SJSA1 (cell line): ENCODE measurements at regions not wholly inside any gene's neighbourhood (a gene's known extent, or its start where the extent isn't known, plus 50 kb on each side); places are given as distances from the start of the nearest gene placed in this dataset.
"Not testable (repeated sequence)": the region's sequence is repeated elsewhere in the genome, so short reads cannot be mapped to it uniquely, and the experiment has no call there.

Experiments used
- DNase-seq, 2 experiments: peaks; one replicate each; pipeline ENCODE4 v3.0.0-alpha.2; 2015 to 2020; ENCODE audit warnings: low spot score in 2 of 2, low read depth in 1 of 2
- H3K27ac ChIP-seq: fragments of 250-450 bp; sonication (Bioruptor Pico); 2 replicates; pipeline ENCODE4 v1.5.1; 2020; ENCODE audit warnings: mild to moderate bottlenecking, moderate library complexity
- H3K27me3 ChIP-seq: fragments of 250-450 bp; sonication (Bioruptor Pico); replicated peaks from 2 replicates; pipeline ENCODE4 v1.5.1; 2020; ENCODE audit warnings: mild to moderate bottlenecking, moderate library complexity
- H3K36me3 ChIP-seq: fragments of 250-450 bp; sonication (Bioruptor Pico); 2 replicates; pipeline ENCODE4 v1.5.1; 2020; ENCODE audit warnings: mild to moderate bottlenecking
- H3K4me1 ChIP-seq: fragments of 250-450 bp; sonication (Bioruptor Pico); replicated peaks from 2 replicates; pipeline ENCODE4 v1.6.1; 2021; ENCODE audit warnings: mild to moderate bottlenecking
- H3K4me3 ChIP-seq: fragments of 250-450 bp; sonication (Bioruptor Pico); 2 replicates; pipeline ENCODE4 v1.5.1; 2020; ENCODE audit warnings: mild to moderate bottlenecking
- H3K9me3 ChIP-seq: fragments of 250-450 bp; sonication (Bioruptor Pico); replicated peaks from 2 replicates; pipeline ENCODE4 v1.5.1; 2020; ENCODE audit warnings: mild to moderate bottlenecking

DNA sequence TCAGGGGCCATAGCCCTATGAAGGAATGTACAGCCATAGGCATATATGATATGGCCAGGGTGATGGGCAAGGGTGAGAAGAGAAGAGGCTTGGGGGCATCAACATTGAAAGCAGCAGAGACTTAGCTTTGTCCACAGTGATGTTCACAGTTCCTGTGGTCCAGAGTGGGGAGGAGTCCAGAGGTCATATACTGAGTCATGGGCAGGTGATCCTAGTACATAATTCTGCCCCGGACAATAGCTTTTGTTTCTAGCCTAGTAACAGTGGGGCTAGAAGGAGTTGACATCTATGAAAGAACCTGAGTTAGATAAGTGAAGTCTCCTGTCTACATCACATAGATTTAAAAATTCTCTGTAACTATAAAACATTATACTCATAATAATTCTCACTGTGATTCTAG is 496.3 kb upstream of the TNP1 start:
- Histone ChIP-seq H3K9me3 (no peaks in the 10 kb centered on the region), H3K4me3 (no peak overlapping the region)

DNA sequence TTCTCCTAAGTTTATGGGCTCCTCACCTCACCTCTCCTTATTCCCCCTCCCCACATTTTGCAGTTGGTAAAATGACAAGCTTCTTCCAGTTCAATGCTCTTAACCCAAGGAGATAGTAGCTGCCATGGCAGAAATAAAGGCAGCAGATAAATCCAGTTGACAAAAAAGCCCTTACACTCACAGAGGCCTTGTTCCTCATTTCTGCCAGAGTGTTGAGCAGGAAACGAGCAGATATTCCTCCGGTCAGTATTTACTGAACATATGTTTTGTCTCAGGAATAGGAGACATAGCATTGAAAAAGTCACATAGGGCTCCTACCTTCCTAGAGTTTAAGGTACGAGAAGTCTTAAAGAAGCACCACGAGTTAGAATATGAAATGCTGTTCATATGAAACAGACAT is 493.7 kb upstream of the TNP1 start:
- Histone ChIP-seq H3K9me3 (no peaks in the 10 kb centered on the region; the same call in 1 of the 2 replicates), H3K27me3 (no peaks in the 10 kb centered on the region), H3K4me1 (peaks cover 29% of the 10 kb centered on the region), H3K27ac (no peak overlapping the region), H3K36me3 (no peaks in the 10 kb centered on the region), H3K4me3 (no peak overlapping the region)
- DNase-seq: no peak

More for the DNA sequence above, 496.3 kb upstream of the TNP1 start:
- Histone ChIP-seq H3K36me3 (no peaks in the 10 kb centered on the region), H3K27ac (peak overlapping the region; percentile 58; the same call in 1 of the 2 replicates), H3K4me1 (peaks cover 55% of the 10 kb centered on the region), H3K27me3 (no peaks in the 10 kb centered on the region)
- no peak for DNase-seq

DNA sequence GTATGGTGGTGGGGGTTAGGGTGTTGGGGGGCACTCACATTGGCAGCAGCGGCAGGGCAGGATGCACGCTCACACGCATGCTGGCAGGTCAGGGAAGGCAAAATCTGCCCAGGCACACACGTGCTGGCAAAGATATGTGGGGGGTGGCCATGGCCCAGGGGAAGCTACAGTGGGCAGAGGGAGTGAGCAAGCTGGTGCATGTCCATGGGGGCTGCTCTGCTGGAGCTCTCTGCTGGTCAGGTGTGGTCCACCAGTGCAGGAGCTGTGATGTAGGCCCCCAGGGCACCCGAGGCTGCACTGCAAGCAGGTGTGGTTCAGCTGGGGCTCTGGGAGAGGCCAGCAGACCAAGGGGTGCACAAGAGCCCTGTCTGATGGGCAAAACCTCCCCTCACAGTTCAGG is 491.5 kb upstream of the TNP1 start:
- no peaks in the 10 kb centered on the region for H3K27me3 ChIP-seq
- no peaks in the 10 kb centered on the region for H3K36me3 ChIP-seq
- no peak for DNase-seq
- H3K9me3 ChIP-seq: peaks cover 2% of the 10 kb centered on the region; the same call in 1 of the 2 replicates
- no peak overlapping the region for H3K27ac ChIP-seq
- no peak overlapping the region for H3K4me3 ChIP-seq
- H3K4me1 ChIP-seq: peaks cover 7% of the 10 kb centered on the region

DNA sequence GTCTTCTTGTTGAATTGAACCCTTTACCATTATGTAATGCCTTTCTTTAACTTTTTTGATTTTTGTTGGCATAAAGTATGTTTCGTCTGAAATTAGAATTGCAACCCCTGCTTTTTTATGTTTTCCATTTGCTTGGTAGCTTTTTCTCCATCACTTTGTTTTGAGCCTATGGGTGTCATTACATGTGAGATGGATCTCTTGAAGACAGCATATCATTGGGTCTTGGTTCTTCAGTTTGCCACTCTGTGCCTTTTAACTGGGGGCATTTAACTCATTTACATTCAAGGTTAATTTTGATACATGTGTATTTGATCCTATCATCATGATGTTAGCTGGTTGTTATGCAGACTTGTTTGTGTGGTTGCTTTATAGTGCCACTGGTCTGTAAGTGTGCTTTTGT is 489.4 kb upstream of the TNP1 start:
- Histone ChIP-seq H3K4me1 (no peaks in the 10 kb centered on the region), H3K36me3 (no peaks in the 10 kb centered on the region), H3K27ac (no peak overlapping the region), H3K9me3 (peaks cover 2% of the 10 kb centered on the region; the same call in 1 of the 2 replicates), H3K4me3 (no peak overlapping the region), H3K27me3 (no peaks in the 10 kb centered on the region)
- no peak for DNase-seq

DNA sequence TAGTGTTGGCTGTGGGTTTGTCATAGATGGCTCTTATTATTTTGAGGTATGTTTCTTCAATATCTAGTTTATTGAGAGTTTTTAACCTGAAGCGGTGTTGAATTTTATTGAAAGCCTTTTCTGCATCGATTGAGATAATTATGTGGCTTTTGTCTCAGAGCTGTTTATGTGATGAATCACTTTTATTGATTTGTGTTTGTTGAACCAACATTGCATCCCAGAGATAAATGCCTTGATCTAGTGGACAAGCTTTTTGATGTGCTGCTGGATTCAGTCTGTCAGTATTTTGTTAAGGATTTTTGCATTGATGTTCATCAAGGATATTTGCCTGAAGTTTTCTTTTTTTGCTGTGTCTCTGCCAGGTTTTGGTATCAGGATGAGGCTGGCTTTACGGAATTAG is 487.8 kb upstream of the TNP1 start:
- not testable (repeated sequence) for H3K4me1 ChIP-seq, H3K27ac ChIP-seq, H3K9me3 ChIP-seq, H3K27me3 ChIP-seq, DNase-seq, H3K4me3 ChIP-seq, H3K36me3 ChIP-seq

DNA sequence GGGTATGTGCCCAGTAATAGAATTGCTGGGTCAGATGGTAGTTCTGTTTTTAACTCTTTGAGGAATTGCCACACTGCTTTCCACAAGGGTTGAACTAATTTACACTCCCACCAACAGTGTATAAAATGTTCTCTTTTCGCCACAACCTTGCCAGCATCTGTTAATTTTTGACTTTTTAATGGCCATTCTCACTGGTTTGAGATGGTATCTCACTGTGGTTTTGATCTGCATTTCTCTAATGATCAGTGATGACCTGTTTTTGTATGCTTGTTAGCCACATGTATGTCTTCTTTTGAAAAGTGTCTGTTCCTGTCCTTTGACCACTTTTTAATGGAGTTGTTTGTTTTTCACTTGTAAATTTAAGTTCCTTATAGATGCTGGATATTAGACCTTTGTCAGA is 486.2 kb upstream of the TNP1 start:
- H3K9me3 ChIP-seq, H3K4me1 ChIP-seq, DNase-seq, H3K36me3 ChIP-seq, H3K27me3 ChIP-seq, H3K4me3 ChIP-seq, H3K27ac ChIP-seq: not testable (repeated sequence)

DNA sequence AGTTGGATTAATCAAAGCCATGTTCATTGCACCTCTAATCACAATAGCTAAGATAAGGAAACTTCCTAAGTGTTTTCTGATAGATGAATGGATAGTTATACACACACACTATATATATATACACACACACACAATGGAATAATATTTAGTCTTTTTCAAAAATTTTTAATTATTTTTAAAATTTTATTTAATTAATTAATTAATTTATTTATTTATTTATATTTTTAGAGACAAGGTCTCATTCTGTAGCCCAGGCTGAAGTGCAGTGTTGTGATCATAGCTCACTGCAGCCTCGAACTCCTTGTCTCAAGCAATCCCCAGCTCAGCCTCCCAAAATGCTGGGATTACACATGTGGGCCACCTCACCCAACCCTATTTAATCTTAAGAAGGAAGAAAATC is 481.0 kb upstream of the TNP1 start:
- no peak overlapping the region for H3K4me3 ChIP-seq
- no peaks in the 10 kb centered on the region for H3K9me3 ChIP-seq
- H3K36me3 ChIP-seq: no peaks in the 10 kb centered on the region
- no peak overlapping the region for H3K27ac ChIP-seq
- DNase-seq: no peak
- peaks cover 28% of the 10 kb centered on the region for H3K4me1 ChIP-seq
- H3K27me3 ChIP-seq: no peaks in the 10 kb centered on the region

DNA sequence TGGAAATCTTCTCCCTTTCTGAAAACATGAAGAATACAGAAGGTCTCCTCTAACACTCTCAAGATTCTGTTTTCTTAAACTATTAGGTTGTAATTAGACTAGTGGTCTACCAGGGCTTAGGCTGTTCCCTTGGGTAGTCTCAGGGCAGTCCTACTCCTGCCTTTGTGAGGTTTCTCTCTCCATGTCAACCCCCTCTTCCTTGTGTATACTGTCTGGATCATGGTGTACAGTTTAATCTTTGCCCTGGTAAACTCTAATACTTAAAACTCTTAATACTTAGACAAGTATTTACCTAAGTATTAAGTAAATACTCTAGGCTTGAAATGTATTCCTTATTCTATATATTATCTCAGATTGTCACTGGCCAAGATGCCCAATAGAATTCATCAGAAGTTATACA is 480.3 kb upstream of the TNP1 start:
- Histone ChIP-seq H3K4me1 (peaks cover 35% of the 10 kb centered on the region), H3K27ac (no peak overlapping the region), H3K9me3 (no peaks in the 10 kb centered on the region)

DNA sequence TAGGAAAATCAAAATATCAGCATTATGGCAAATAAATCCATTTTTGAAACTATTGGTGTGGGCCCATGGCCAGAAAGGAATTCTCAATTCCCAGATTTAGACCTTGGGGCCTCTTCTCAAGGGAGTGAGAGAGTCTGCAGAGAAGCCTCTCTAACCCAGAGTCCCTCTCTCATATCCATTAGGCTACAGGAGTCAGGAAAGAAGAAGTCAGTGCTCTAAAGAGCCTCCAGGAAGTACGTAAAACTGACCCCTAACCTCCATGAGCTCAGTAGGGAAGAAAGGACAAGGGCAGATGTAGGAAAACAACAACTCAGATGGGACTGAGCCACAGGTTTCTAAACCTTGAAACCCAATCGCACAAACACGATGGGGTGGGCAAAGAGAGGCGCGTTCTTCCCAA is 479.9 kb upstream of the TNP1 start:
- Histone ChIP-seq H3K36me3 (no peaks in the 10 kb centered on the region), H3K4me1 (peaks cover 36% of the 10 kb centered on the region), H3K4me3 (no peak overlapping the region), H3K9me3 (no peaks in the 10 kb centered on the region), H3K27me3 (no peaks in the 10 kb centered on the region), H3K27ac (no peak overlapping the region)
- DNase-seq: no peak

More for the DNA sequence above, 480.3 kb upstream of the TNP1 start:
- no peak overlapping the region for H3K4me3 ChIP-seq
- no peaks in the 10 kb centered on the region for H3K27me3 ChIP-seq
- no peaks in the 10 kb centered on the region for H3K36me3 ChIP-seq
- no peak for DNase-seq

DNA sequence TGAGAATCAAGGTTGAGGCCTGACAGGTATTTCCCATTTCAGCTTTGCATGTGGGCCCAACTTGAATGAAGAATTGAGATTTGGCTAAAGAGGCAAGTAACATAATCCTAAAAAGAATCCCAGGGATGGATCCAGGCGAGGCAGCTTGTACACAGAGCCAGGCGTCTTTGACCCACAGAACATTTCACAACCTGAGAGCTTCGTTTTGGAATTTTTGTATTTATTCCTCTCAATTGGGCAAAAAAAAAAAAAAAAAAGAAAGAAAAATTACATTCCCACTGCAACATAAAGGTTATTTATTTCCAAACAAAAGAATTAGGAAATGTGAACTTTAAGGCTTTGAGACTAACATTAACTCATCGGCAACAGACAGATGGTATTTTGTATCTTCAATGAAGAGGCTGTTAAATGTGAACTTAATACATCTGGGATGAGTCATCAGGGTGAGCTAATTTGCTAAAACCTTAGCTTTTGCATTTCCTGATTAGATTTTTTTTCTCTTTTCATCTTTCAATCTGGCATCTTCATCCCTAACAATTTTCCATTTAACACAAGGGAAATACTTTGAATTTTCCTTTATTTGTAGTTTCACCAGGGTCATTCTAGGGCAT is 478.5 kb upstream of the TNP1 start:
- no peak overlapping the region for H3K4me3 ChIP-seq
- H3K4me1 ChIP-seq: peaks cover 36% of the 10 kb centered on the region
- DNase-seq: peak in 1 of 2 experiments; percentile 52
- H3K27ac ChIP-seq: peak overlapping the region; percentile 41
- no peaks in the 10 kb centered on the region for H3K36me3 ChIP-seq
- H3K27me3 ChIP-seq: no peaks in the 10 kb centered on the region
- no peaks in the 10 kb centered on the region for H3K9me3 ChIP-seq

DNA sequence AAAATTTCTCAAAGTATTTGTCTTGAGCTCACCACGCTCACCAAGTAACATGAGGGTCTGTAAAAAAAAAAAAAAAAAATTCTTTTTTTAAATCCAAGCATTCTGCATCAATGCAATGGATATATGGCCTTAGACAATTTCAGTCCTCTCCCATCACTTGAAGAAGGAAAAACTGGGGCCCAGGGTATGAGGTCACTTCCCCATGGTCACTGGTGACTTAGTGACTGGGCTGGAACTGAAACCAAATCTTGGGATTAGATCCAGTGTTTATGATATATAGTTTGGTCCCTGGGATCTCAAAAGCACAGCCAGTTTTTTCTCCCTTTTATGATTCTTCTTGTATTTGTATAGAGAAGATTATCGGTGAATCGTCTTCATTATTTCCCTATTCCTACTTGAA is 477.9 kb upstream of the TNP1 start:
- Histone ChIP-seq H3K36me3 (no peaks in the 10 kb centered on the region), H3K4me3 (no peak overlapping the region), H3K27ac (peak overlapping the region; percentile 41), H3K4me1 (peaks cover 41% of the 10 kb centered on the region), H3K9me3 (no peaks in the 10 kb centered on the region), H3K27me3 (no peaks in the 10 kb centered on the region)
- peak in 1 of 2 experiments; percentile 36 for DNase-seq

DNA sequence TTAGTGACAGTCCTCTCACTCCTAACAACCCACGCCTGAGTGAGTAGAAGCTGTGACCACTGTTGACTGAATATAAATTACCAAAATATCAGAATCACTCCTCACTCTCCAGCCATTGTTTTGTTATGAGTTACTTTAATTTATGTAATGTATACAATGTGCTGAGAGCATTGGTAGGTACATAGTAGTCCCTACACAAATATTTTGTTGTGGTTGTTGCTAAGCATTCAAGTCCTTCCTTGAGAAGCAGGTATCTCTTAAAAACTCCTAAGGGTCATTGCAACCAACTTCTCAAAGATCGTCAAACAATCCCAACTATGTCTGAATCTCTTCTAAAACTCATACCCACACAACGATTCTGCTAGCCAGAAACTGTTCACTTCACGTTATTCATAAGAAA is 476.8 kb upstream of the TNP1 start:
- H3K4me3 ChIP-seq: no peak overlapping the region
- DNase-seq: no peak
- H3K36me3 ChIP-seq: no peaks in the 10 kb centered on the region
- H3K4me1 ChIP-seq: peaks cover 52% of the 10 kb centered on the region
- H3K27me3 ChIP-seq: no peaks in the 10 kb centered on the region
- H3K27ac ChIP-seq: no peak overlapping the region
- H3K9me3 ChIP-seq: no peaks in the 10 kb centered on the region

DNA sequence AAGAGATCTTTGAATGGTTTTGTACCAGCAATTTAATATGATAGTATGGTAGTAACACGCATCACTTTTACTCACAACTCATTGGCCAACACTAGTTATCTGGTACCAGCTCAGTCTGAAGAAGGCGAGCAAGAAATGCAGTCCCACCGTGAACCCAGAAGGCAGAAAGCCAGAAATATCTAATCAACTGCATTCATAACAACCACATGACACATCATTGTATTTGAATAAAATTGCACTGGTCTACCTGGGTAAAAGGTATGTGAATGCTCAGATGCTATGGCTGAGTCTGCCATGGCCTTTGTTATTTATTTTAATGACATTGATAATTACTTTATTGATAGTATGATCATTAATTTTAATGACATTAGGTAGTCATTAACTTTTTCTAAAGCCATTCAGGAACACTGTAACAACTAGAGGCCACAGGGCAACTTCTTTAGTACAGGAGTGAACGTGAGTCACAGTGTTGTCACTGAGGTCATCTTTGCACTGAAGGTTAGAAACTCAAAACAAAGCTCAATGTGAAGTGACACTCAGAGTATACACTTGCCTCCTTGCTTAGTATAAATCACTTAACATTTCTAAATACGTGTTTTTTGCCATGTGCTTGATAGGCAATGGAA is 475.6 kb upstream of the TNP1 start:
- Histone ChIP-seq H3K9me3 (no peaks in the 10 kb centered on the region), H3K27ac (no peak overlapping the region), H3K36me3 (no peaks in the 10 kb centered on the region), H3K4me1 (peaks cover 64% of the 10 kb centered on the region), H3K27me3 (no peaks in the 10 kb centered on the region), H3K4me3 (no peak overlapping the region)
- no peak for DNase-seq

DNA sequence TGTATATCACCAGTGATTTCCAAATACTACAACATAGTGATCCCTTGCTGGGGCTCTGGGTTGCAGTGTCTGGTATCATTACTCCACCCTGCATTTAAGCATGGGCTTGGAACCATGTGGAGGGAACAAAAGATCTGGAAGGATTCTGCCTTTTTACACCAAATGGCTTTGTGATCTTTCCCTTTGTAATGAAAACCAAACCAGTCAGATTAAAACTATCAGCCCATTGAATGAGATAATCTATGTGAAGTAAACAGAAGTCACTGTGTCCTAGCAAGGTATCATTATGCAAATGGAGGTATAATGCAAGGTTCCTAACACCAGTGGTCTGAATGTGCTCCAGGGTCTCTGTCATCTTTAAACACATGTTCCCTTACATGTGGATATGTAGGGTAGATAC is 474.7 kb upstream of the TNP1 start:
- DNase-seq: no peak
- no peaks in the 10 kb centered on the region for H3K9me3 ChIP-seq
- peaks cover 66% of the 10 kb centered on the region for H3K4me1 ChIP-seq
- no peaks in the 10 kb centered on the region for H3K27me3 ChIP-seq
- no peaks in the 10 kb centered on the region for H3K36me3 ChIP-seq
- H3K27ac ChIP-seq: no peak overlapping the region
- H3K4me3 ChIP-seq: no peak overlapping the region

DNA sequence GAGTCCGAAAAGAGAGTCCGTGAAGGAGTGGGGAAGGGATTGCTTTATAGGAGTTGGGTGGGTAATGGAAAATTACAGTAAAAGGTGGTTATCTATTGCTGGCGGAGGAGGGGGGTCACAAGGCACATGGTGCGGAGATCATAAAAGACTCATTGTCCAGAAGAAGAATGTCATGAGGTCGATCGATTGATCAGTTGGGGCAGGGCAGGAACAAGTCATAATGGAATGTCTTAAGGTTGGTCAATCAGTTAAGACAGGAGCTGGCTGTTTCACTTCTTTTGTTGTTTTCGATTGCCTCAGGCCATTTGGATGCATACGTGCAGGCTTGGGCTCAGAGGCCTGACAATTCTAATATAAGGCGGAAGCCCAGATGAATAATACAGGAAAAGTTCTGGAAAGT is 473.0 kb upstream of the TNP1 start:
- Histone ChIP-seq H3K4me1 (peaks cover 61% of the 10 kb centered on the region), H3K36me3 (no peaks in the 10 kb centered on the region), H3K4me3 (no peak overlapping the region), H3K27me3 (no peaks in the 10 kb centered on the region), H3K27ac (peak overlapping the region; percentile 82; the same call in 1 of the 2 replicates), H3K9me3 (no peaks in the 10 kb centered on the region)
- no peak for DNase-seq
